RPMI8226 (cell line): ENCODE measurements at regions not wholly inside any gene's neighbourhood (a gene's known extent, or its start where the extent isn't known, plus 50 kb on each side); places are given as distances from the start of the nearest gene placed in this dataset.
"Not testable (repeated sequence)": the region's sequence is repeated elsewhere in the genome, so short reads cannot be mapped to it uniquely, and the experiment has no call there.

Source experiments
- DNase-seq: peaks from one replicate; pipeline ENCODE4 v3.0.0-alpha.2; 2015

DNA sequence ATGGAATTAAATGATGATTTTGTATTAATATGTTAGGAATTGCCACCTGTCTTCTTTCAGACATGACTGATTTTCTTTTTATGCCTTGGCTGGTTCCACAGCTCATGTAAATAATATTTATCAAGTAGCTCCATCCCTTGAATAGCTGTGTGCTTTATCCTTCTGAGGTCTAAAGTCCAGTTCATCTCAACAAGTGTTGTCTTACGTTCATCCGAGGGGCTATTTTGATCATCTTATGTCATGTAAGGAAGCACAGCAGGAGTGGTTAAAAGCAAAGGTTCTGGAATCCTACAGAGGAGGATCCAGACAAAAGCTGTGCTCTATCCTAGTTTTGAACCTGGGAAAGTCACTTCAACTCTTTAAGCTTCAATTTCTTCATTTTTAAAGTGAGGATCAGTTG, 123.7 kb upstream of the ATP2B1 start:
- no peak for DNase-seq

DNA sequence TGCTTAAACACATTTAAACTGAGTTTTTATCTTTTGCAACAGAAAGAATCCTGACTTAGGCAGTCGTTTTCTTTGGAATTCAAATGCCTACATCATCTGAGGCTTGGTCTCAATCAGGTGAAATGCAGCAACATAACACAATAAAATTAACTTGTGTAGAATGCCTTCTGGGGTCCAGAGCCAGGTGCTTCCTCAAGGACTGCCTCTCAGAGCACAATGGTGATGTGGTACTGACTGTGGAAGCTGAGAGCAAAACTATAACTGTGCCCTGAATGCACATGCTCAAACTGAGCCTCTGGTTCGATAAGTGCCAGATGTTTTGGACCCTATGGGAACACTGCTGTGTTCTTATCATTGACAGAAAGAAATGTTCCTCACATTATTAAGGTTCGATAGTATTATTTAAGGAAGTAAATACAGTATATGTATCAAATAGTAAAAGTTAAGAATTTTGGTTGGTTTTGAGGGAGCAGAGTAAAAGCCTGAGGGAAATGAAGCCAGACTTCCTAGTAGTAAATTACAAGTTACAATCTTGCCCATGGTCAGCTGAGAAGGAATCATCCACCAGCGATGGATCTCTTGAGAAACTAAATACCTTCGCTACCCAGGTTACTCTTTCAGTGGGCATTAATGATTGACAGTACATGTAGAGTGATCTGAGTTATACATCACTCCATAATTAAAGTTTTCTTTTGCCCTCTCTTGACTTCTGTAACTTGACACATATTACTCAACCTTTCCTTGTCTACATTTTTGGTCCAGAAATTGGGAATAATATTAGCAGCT, 122.9 kb upstream of the ATP2B1 start:
- DNase-seq = no peak

DNA sequence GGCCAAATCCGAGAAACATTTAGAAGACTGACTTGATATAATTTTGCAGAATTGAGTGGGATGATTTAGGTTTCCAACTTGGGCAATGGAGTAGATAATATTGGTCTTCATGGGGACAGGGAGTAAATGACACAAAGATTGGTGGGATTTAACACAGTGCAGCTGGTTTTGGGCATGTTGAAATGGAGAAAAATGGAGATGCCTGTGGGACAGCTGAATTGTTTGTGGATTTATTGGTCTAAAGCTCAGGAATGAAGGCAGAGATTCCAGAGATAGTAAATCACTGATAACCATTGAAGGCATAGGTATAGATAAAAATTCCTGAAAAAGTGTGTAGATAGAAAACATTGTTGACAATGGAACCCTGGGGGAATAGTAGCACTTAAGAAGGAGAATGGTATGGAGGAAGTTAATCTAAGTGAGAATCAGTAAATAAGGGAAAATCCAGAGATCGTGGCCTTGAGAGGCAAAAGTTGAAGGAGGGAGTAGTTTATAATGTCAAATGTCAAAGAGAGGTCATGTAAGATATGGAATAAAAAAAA, 120.9 kb upstream of the ATP2B1 start:
- DNase-seq = no peak

GRCh38 chr12:89828575-89828974, 119.9 kb upstream of the ATP2B1 start:
- DNase-seq = no peak

- DNase-seq = no peak
These were observed 119.0 kb upstream of the ATP2B1 start for GRCh38 chr12:89827592-89827991.

GRCh38 chr12:89826468-89826867, 117.8 kb upstream of the ATP2B1 start:
- no peak for DNase-seq

- no peak for DNase-seq
These were observed 117.2 kb upstream of the ATP2B1 start for GRCh38 chr12:89825591-89826449.

DNA sequence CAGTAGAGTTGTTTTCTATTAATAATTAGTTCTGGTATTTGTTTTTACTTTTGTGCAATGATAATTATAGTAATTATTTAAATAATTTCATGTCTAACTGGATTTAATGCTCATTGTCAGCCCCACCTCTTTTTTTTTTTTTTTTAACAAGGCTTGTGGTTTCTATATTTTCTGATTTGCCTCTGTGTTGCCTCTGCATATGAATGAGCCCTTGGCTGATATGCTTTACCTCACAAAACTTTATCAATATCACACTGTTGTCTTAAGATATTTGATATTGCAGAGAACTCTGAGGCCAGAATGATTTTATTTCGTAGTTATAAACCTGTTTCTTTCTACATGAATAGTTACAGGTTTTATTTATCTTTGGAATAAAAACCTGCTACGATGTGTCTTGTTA, 116.2 kb upstream of the ATP2B1 start:
- DNase-seq = no peak

- not testable (repeated sequence) for DNase-seq
These were observed 114.4 kb upstream of the ATP2B1 start for GRCh38 chr12:89822992-89823391.

GRCh38 chr12:89821896-89822295, 113.3 kb upstream of the ATP2B1 start:
- no peak for DNase-seq

- no peak for DNase-seq
These were observed 109.0 kb upstream of the ATP2B1 start for GRCh38 chr12:89817501-89818226.

GRCh38 chr12:89815225-89815624, 106.6 kb upstream of the ATP2B1 start:
- no peak for DNase-seq

- no peak for DNase-seq
These were observed 94.8 kb upstream of the ATP2B1 start for GRCh38 chr12:89803412-89803811.

GRCh38 chr12:89801284-89801683, 92.6 kb upstream of the ATP2B1 start:
- no peak for DNase-seq

GRCh38 chr12:89800435-89800834, 91.8 kb upstream of the ATP2B1 start:
- no peak for DNase-seq

DNA sequence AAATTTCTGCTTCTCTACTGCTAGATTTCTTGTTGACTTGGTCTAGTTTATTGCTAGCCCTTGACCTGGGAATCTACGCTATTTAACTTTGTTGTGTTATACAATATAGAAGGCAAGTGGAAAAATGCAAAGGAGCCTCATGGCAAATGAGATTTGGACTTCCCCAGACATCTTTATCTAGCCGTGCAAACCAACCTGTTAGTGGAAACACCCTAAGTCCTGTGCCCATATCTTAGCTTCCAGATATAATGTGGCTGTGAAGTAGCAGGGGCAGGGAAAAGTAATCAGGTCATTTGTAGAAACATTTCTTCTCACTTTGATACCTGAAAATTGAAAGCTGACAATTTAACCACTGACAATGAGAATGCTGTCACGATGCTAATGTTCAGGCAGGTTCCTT, 90.7 kb upstream of the ATP2B1 start:
- no peak for DNase-seq

GRCh38 chr12:89797436-89797835, 88.8 kb upstream of the ATP2B1 start:
- DNase-seq = no peak

DNA sequence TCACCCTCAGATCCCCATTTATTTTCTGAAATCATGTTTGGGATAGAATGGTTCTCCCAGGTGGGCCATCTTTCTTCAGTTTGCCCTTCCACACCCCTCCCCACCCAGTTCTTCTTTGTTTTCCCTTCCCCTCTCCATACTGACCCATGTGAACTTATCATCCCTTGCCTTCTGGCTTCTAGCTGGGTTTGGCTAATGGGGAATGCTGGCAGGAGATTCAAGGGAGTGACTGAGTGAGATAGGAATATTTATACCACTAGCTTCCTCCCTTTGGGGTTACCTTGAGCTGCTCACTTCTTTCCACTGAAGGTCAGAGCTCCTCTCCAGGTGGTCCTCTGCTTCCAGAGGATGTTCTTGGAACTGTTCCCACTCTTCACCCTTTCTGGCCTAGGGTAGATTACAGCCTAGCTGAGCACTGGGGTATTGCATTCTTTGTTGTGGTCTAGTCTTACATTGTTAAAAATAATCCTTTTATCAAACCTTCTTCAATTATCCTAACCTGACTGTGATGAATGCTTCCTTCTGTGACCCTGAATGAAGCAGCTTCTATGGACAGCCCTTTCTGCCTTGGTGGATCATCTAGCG, 88.3 kb upstream of the ATP2B1 start:
- DNase-seq = no peak

- no peak for DNase-seq
These were observed 85.3 kb upstream of the ATP2B1 start for GRCh38 chr12:89793946-89794345.

DNA sequence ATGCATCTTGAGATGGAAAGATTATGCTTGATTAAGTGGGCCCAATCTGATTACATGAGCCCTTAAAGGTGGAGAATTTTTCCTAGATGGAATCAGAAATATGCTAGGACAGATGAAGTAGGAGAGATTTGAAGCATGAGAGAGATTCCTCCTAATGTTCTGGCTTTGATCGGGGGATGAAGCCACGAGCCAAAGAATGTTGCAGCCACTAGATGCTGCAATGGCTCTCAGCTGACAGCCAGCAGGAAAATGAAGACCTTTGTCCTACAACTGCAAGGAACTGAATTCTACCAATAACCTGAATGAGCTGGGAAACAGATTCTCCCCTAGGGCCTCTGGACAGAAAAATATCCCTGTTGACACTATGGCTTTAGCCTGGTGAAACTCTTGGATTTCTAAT, 82.6 kb upstream of the ATP2B1 start:
- no peak for DNase-seq

DNA sequence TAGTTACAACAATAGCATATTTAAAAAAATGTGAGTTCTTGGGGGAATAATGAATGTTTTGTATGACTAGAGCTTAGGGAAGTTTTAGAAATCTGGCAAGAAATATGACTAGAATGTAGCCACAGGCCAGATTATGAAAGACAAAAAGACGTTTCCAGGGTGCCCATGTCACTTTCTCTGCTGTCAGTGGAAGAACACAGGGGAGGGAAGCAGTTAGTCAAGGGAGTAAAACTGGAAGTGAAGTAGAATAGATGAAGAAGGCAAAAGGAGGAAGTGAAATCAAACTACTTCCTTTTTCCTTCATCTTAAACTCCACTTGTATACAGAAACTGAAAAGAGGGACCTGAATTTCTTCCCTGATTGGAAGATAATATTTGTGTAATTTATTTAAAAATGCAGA, 81.2 kb upstream of the ATP2B1 start:
- DNase-seq = peak; percentile 20

- no peak for DNase-seq
These were observed 79.1 kb upstream of the ATP2B1 start for GRCh38 chr12:89787763-89788162.
